GM12878 (cell line): ENCODE measurements at regions not wholly inside any gene's neighbourhood (a gene's known extent, or its start where the extent isn't known, plus 50 kb on each side); places are given as distances from the start of the nearest gene placed in this dataset.

ENCODE experiments used
- ATAC-seq: fragments of 200-7000 bp; cut with Tn5 transposase; 3 replicates; pipeline ENCODE4 v1.9.1; 2020; ENCODE audit warnings: mild to moderate bottlenecking, moderate library complexity
- BruUV-seq: library from RNA; stranded (reverse); fragments of 400-500 nt; replicated peaks from 2 replicates; lab custom pipeline; 2021; lab: Mats Ljungman, UMichigan
- CTCF ChIA-PET: fragments of 300-600 bp; sonication (Branson Sonifier 250); formaldehyde crosslinking; extraction: SDS; loops from one replicate; lab custom pipeline; 2021; ENCODE audit warnings: inconsistent platforms; lab: Yijun Ruan, JAX
- POLR2A ChIA-PET: fragments of 350-600 bp; formaldehyde crosslinking; extraction: SDS; loops from one replicate; lab custom pipeline; 2021; ENCODE audit warnings: inconsistent platforms; lab: Charles Lee
- RAD21 ChIA-PET: fragments of 300-600 bp; sonication (Branson Sonifier 250); formaldehyde crosslinking; loops from one replicate; lab custom pipeline; 2023; ENCODE audit warnings: antibody characterized with exemption; ENCODE audit not compliant: unreplicated experiment; lab: Charles Lee
- SMC1A ChIA-PET: fragments of 300-600 bp; sonication (Branson Sonifier 250); formaldehyde crosslinking; loops from one replicate; lab custom pipeline; 2023; ENCODE audit not compliant: unreplicated experiment, uncharacterized antibody; lab: Charles Lee
- DNase-seq: peaks from one replicate; pipeline ENCODE4 v3.0.0-alpha.2; 2011; ENCODE audit warnings: low read depth, low spot score
- FAIRE-seq: peaks from 3 replicates; lab custom pipeline; 2011; peaks lifted over from hg19 to GRCh38; lab: Jason Lieb, UNC
- H2AFZ ChIP-seq: 2 replicates; pipeline ENCODE4 v1.6.0; 2011; ENCODE audit warnings: low read depth, low read length, control low read depth; ENCODE audit not compliant: control insufficient read depth
- H3K27ac ChIP-seq: 2 replicates; pipeline ENCODE4 v1.5.1; 2011; ENCODE audit warnings: control low read depth; ENCODE audit not compliant: control insufficient read depth, insufficient read depth
- H3K27me3 ChIP-seq, 2 experiments: replicated peaks in 1 of 2; 2 replicates each; pipeline versions ENCODE4 v1.6.0 to v1.6.1; 2011; ENCODE audit warnings: low read length in 1 of 2; ENCODE audit not compliant: control insufficient read depth in 2 of 2, insufficient read depth in 2 of 2
- H3K36me3 ChIP-seq, 2 experiments: 2 replicates each; pipeline ENCODE4 v1.5.1; 2011; ENCODE audit warnings: low read length in 1 of 2; ENCODE audit not compliant: control insufficient read depth in 2 of 2, insufficient read depth in 2 of 2
- H3K4me1 ChIP-seq: 2 replicates; pipeline ENCODE4 v1.6.1; 2011; ENCODE audit warnings: mild to moderate bottlenecking, low read length, moderate library complexity, mixed read lengths; ENCODE audit not compliant: control insufficient read depth, insufficient read depth
- H3K4me2 ChIP-seq: 2 replicates; pipeline ENCODE4 v1.6.0; 2011; ENCODE audit warnings: control low read depth; ENCODE audit not compliant: control insufficient read depth, insufficient read depth
- H3K4me3 ChIP-seq: fragments of 200-600 bp; sonication (generic); 2 replicates; pipeline ENCODE4 v1.5.1; 2016
- H3K79me2 ChIP-seq: 2 replicates; pipeline ENCODE4 v1.6.0; 2011; ENCODE audit warnings: low read length; ENCODE audit not compliant: control insufficient read depth, insufficient read depth
- H3K9ac ChIP-seq: 2 replicates; pipeline ENCODE4 v1.8.0; 2011; ENCODE audit warnings: low read length, control low read depth, mixed read lengths; ENCODE audit not compliant: control insufficient read depth, insufficient read depth
- H3K9me3 ChIP-seq: replicated peaks from 3 replicates; pipeline ENCODE4 v1.5.1; 2011; ENCODE audit warnings: mild to moderate bottlenecking, low read length; ENCODE audit not compliant: control insufficient read depth, insufficient read depth
- H4K20me1 ChIP-seq: 2 replicates; pipeline ENCODE4 v1.6.0; 2011; ENCODE audit not compliant: control insufficient read depth, insufficient read depth
- E2F4 ChIP-seq: IDR thresholded peaks from 2 replicates; pipeline ENCODE4 v1.6.1; 2012; ENCODE audit warnings: low read depth, low read length, improper control_type of control experiment
- HDGF ChIP-seq: fragments of 450-650 bp; IDR thresholded peaks from 2 replicates; pipeline ENCODE4 v1.6.1; 2016; ENCODE audit warnings: antibody characterized with exemption
- NBN ChIP-seq: fragments of 450-650 bp; IDR thresholded peaks from 2 replicates; pipeline ENCODE4 v1.6.1; 2016
- STAT1 ChIP-seq: fragments of 450-650 bp; conservative IDR thresholded peaks from 2 replicates; pipeline ENCODE4 v1.6.1; 2014; ENCODE audit warnings: antibody characterized with exemption, mild to moderate bottlenecking
- TBL1XR1 ChIP-seq: IDR thresholded peaks from 2 replicates; pipeline ENCODE4 v1.6.1; 2012; ENCODE audit warnings: low read depth, low read length, improper control_type of control experiment
- ZBED1 ChIP-seq: IDR thresholded peaks from 2 replicates; pipeline ENCODE4 v1.6.1; 2016; ENCODE audit warnings: borderline replicate concordance
- in situ Hi-C: fragments of 300-500 bp; cut with MboI; formaldehyde crosslinking; loops from 9 replicates; pipeline ENCODE4 v1.14.3; 2018; ENCODE audit warnings: mixed read lengths
- intact Hi-C: fragments of 100-400 bp; cut with micrococcal nuclease; formaldehyde crosslinking; loops from one replicate; pipeline ENCODE4 v1.14.2; 2022; ENCODE audit not compliant: unreplicated experiment
- TF ChIP-seq, protein P1 (sequence below): IDR thresholded peaks from 2 replicates; pipeline ENCODE4 v1.6.1; 2012; ENCODE audit warnings: low read length, inconsistent platforms
- TF ChIP-seq, protein P2 (sequence below): fragments of 450-650 bp; IDR thresholded peaks from 2 replicates; pipeline ENCODE4 v1.6.1; 2016; ENCODE audit warnings: mild to moderate bottlenecking, moderate library complexity, borderline replicate concordance

DNA sequence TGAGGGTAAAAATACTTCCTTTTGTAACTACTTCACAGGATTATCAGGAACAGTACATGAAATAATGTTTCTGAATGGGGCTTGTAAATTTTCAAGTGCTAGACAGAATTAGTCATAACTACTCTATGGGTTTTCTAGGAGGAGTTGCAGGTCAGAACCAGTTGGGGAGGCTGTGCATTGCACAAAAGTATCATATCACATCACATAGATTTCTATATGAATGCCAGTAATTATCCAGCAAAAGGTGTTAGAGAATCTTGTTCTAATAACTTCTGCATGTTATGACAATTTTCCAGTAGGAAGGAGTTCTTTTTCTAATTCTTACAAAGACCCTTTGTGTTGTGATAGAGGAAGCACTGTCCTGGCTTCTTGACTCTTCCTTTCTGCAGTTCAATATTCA lies 551.6 kb downstream of the COL12A1 start:
- no peak for TF ChIP-seq STAT1
- no peak for TF ChIP-seq ZBED1
- TF ChIP-seq E2F4, result no peak
- no peak for TF ChIP-seq HDGF
- TF ChIP-seq TBL1XR1, result no peak
- TF ChIP-seq NBN, result no peak
- TF ChIP-seq, protein P1, sequence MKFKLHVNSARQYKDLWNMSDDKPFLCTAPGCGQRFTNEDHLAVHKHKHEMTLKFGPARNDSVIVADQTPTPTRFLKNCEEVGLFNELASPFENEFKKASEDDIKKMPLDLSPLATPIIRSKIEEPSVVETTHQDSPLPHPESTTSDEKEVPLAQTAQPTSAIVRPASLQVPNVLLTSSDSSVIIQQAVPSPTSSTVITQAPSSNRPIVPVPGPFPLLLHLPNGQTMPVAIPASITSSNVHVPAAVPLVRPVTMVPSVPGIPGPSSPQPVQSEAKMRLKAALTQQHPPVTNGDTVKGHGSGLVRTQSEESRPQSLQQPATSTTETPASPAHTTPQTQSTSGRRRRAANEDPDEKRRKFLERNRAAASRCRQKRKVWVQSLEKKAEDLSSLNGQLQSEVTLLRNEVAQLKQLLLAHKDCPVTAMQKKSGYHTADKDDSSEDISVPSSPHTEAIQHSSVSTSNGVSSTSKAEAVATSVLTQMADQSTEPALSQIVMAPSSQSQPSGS, result no peak
- TF ChIP-seq, protein P2, sequence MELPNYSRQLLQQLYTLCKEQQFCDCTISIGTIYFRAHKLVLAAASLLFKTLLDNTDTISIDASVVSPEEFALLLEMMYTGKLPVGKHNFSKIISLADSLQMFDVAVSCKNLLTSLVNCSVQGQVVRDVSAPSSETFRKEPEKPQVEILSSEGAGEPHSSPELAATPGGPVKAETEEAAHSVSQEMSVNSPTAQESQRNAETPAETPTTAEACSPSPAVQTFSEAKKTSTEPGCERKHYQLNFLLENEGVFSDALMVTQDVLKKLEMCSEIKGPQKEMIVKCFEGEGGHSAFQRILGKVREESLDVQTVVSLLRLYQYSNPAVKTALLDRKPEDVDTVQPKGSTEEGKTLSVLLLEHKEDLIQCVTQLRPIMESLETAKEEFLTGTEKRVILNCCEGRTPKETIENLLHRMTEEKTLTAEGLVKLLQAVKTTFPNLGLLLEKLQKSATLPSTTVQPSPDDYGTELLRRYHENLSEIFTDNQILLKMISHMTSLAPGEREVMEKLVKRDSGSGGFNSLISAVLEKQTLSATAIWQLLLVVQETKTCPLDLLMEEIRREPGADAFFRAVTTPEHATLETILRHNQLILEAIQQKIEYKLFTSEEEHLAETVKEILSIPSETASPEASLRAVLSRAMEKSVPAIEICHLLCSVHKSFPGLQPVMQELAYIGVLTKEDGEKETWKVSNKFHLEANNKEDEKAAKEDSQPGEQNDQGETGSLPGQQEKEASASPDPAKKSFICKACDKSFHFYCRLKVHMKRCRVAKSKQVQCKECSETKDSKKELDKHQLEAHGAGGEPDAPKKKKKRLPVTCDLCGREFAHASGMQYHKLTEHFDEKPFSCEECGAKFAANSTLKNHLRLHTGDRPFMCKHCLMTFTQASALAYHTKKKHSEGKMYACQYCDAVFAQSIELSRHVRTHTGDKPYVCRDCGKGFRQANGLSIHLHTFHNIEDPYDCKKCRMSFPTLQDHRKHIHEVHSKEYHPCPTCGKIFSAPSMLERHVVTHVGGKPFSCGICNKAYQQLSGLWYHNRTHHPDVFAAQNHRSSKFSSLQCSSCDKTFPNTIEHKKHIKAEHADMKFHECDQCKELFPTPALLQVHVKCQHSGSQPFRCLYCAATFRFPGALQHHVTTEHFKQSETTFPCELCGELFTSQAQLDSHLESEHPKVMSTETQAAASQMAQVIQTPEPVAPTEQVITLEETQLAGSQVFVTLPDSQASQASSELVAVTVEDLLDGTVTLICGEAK, result no peak
- TF ChIP-seq, all 136 proteins: peak for 0
- in situ Hi-C loops, result no loop called here
- POLR2A ChIA-PET, result no interaction called here
- intact Hi-C loops, result no loop called here
- ATAC-seq (no peak), FAIRE-seq (no peak), DNase-seq (no peak)
- Histone ChIP-seq H2AFZ (no peak overlapping the region), H3K27me3 (no peaks in the 10 kb centered on the region), H3K4me1 (no peaks in the 10 kb centered on the region), H3K36me3 (no peaks in the 10 kb centered on the region), H3K4me3 (no peak overlapping the region), H3K79me2 (no peaks in the 10 kb centered on the region), H4K20me1 (no peaks in the 10 kb centered on the region), H3K9me3 (no peaks in the 10 kb centered on the region), H3K27ac (no peak overlapping the region), H3K4me2 (no peak overlapping the region), H3K9ac (no peak overlapping the region)
- no TSS peak for BruUV-seq
- SMC1A ChIA-PET, result no interaction called here
- CTCF ChIA-PET, result no interaction called here
- RAD21 ChIA-PET, result no interaction called here
